IMR-90 (cell line): ENCODE measurements at regions not wholly inside any gene's neighbourhood (a gene's known extent, or its start where the extent isn't known, plus 50 kb on each side); places are given as distances from the start of the nearest gene placed in this dataset.

Experiments used
- ATAC-seq: fragments of 200-7000 bp; cut with Tn5 transposase; 2 replicates; pipeline ENCODE4 v1.9.1; 2020; ENCODE audit warnings: low read depth, mild to moderate bottlenecking, moderate library complexity
- BruUV-seq: library from RNA; stranded (reverse); fragments of 400-500 nt; replicated peaks from 2 replicates; lab custom pipeline; 2021; lab: Mats Ljungman, UMichigan
- CTCF ChIA-PET: fragments of 300-600 bp; formaldehyde crosslinking; extraction: SDS; loops from one replicate; lab custom pipeline; 2021; ENCODE audit warnings: antibody characterized with exemption; lab: Yijun Ruan, JAX
- POLR2A ChIA-PET: fragments of 300-600 bp; sonication (Branson Sonifier 250); formaldehyde crosslinking; loops from one replicate; lab custom pipeline; 2022; ENCODE audit warnings: antibody characterized with exemption; ENCODE audit not compliant: unreplicated experiment; lab: Charles Lee
- DNase-seq: peaks from one replicate; pipeline ENCODE4 v3.0.0; 2013
- H2AFZ ChIP-seq: replicated peaks from 2 replicates; pipeline ENCODE3; 2013; ENCODE audit warnings: low read length, mild to moderate bottlenecking; ENCODE audit not compliant: poor library complexity
- H2AK5ac ChIP-seq: 2 replicates; pipeline ENCODE4 v1.6.1; 2013; ENCODE audit warnings: low read depth, low read length, inconsistent platforms
- H2AK9ac ChIP-seq: replicated peaks from 2 replicates; pipeline ENCODE3; 2013; ENCODE audit warnings: mild to moderate bottlenecking, low read depth, low read length, moderate library complexity; ENCODE audit not compliant: poor library complexity
- H2BK120ac ChIP-seq: 2 replicates; pipeline ENCODE4 v1.6.1; 2013; ENCODE audit warnings: low read depth, low read length, inconsistent platforms
- H2BK15ac ChIP-seq: 3 replicates; pipeline ENCODE4 v1.6.1; 2013; ENCODE audit warnings: low read depth, low read length, inconsistent platforms
- H2BK20ac ChIP-seq: 2 replicates; pipeline ENCODE4 v1.6.1; 2013; ENCODE audit warnings: low read depth, mild to moderate bottlenecking, inconsistent platforms, low read length, moderate library complexity
- H2BK5ac ChIP-seq: 2 replicates; pipeline ENCODE4 v1.6.1; 2013; ENCODE audit warnings: mild to moderate bottlenecking, low read depth, low read length, inconsistent platforms; ENCODE audit not compliant: poor library complexity, severe bottlenecking
- H3K14ac ChIP-seq: replicated peaks from 2 replicates; pipeline ENCODE4 v1.6.1; 2013; ENCODE audit warnings: low read depth, low read length, inconsistent platforms
- H3K18ac ChIP-seq: 2 replicates; pipeline ENCODE4 v1.6.1; 2013; ENCODE audit warnings: low read depth, low read length, control low read depth
- H3K23ac ChIP-seq: 2 replicates; pipeline ENCODE4 v1.6.1; 2013; ENCODE audit warnings: low read depth, low read length, inconsistent platforms
- H3K27ac ChIP-seq: 2 replicates; pipeline ENCODE4 v1.5.1; 2013; ENCODE audit warnings: mild to moderate bottlenecking, control low read depth, low read length; ENCODE audit not compliant: insufficient read depth
- H3K27me3 ChIP-seq: 2 replicates; pipeline ENCODE4 v1.6.1; 2013; ENCODE audit warnings: low read length; ENCODE audit not compliant: control insufficient read depth, insufficient read depth
- H3K36me3 ChIP-seq: 2 replicates; pipeline ENCODE4 v1.6.1; 2013; ENCODE audit warnings: low read length, mixed read lengths; ENCODE audit not compliant: control insufficient read depth, insufficient read depth
- H3K4ac ChIP-seq: 2 replicates; pipeline ENCODE4 v1.6.1; 2013; ENCODE audit warnings: low read depth, low read length, inconsistent platforms
- H3K4me1 ChIP-seq: 2 replicates; pipeline ENCODE4 v1.6.1; 2013; ENCODE audit warnings: low read length, mixed read lengths; ENCODE audit not compliant: control insufficient read depth, insufficient read depth
- H3K4me2 ChIP-seq: 2 replicates; pipeline ENCODE4 v1.6.1; 2013; ENCODE audit warnings: low read depth, mild to moderate bottlenecking, control low read depth, low read length, moderate library complexity
- H3K4me3 ChIP-seq: 2 replicates; pipeline ENCODE4 v1.5.1; 2013; ENCODE audit warnings: low read depth, mild to moderate bottlenecking, control low read depth, low read length, moderate library complexity; ENCODE audit not compliant: insufficient read depth
- H3K56ac ChIP-seq: 2 replicates; pipeline ENCODE4 v1.6.1; 2013; ENCODE audit warnings: low read length, inconsistent platforms; ENCODE audit not compliant: insufficient read depth; ENCODE audit errors: extremely low read depth
- H3K79me1 ChIP-seq, 2 experiments: 2 replicates each; pipeline ENCODE4 v1.6.1; 2013; ENCODE audit warnings: low read length in 2 of 2, inconsistent platforms in 1 of 2, low read depth in 1 of 2
- H3K9ac ChIP-seq: 2 replicates; pipeline ENCODE4 v1.6.1; 2013; ENCODE audit warnings: low read depth, low read length, control low read depth
- H3K9me1 ChIP-seq: 2 replicates; pipeline ENCODE4 v1.6.1; 2013; ENCODE audit warnings: low read length, inconsistent platforms; ENCODE audit not compliant: insufficient read depth
- H3K9me3 ChIP-seq: 2 replicates; pipeline ENCODE4 v1.6.1; 2013; ENCODE audit warnings: low read length; ENCODE audit not compliant: control insufficient read depth, insufficient read depth
- H4K20me1 ChIP-seq: 2 replicates; pipeline ENCODE4 v1.6.1; 2013; ENCODE audit warnings: low read length, inconsistent platforms; ENCODE audit not compliant: insufficient read depth
- H4K5ac ChIP-seq: 2 replicates; pipeline ENCODE4 v1.6.1; 2013; ENCODE audit warnings: mild to moderate bottlenecking, low read depth, low read length, control low read depth
- H4K8ac ChIP-seq, 2 experiments: 2 replicates each; pipeline ENCODE4 v1.6.1; 2013; ENCODE audit warnings: low read depth in 2 of 2, low read length in 2 of 2, control low read depth in 1 of 2, inconsistent platforms in 1 of 2
- H4K91ac ChIP-seq: 2 replicates; pipeline ENCODE4 v1.6.1; 2013; ENCODE audit warnings: low read depth, low read length, inconsistent platforms; ENCODE audit not compliant: insufficient read depth
- CHD1 ChIP-seq: IDR thresholded peaks from 2 replicates; pipeline ENCODE4 v1.6.1; 2012; ENCODE audit warnings: low read depth, low read length, improper control_type of control experiment
- MAFK ChIP-seq: IDR thresholded peaks from 2 replicates; pipeline ENCODE4 v1.6.1; 2012; ENCODE audit warnings: low read depth, low read length, improper control_type of control experiment
- MXI1 ChIP-seq: IDR thresholded peaks from 2 replicates; pipeline ENCODE4 v1.6.1; 2012; ENCODE audit warnings: low read depth, mild to moderate bottlenecking, low read length, moderate library complexity, borderline replicate concordance
- NFE2L2 ChIP-seq: fragments of 150-350 bp; IDR thresholded peaks from 2 replicates; pipeline ENCODE4 v1.6.1; 2016; ENCODE audit warnings: low read depth, mild to moderate bottlenecking, low read length
- POLR2A ChIP-seq: IDR thresholded peaks from 2 replicates; pipeline ENCODE4 v1.6.1; 2012; ENCODE audit warnings: mild to moderate bottlenecking, low read depth, low read length
- RAD21 ChIP-seq: IDR thresholded peaks from 2 replicates; pipeline ENCODE4 v1.6.1; 2012; ENCODE audit warnings: low read length, improper control_type of control experiment
- WGBS, 2 experiments: methylation state at CpG; one replicate each; pipeline versions ENCODE4 v1.1.5 to v1.1.7; 2013; ENCODE audit warnings: missing lambda C conversion rate in 2 of 2; ENCODE audit not compliant: insufficient read length in 1 of 2; ENCODE audit errors: extremely low coverage in 2 of 2; 5-methylcytosine and 5-hydroxymethylcytosine counted together
- dilution Hi-C: fragments of 300-500 bp; cut with HindIII; formaldehyde crosslinking; loops from one replicate; pipeline ENCODE4 v1.14.3; 2018; ENCODE audit warnings: low sequenced_read_pairs; ENCODE audit not compliant: unreplicated experiment
- in situ Hi-C: fragments of 300-500 bp; cut with MboI; formaldehyde crosslinking; loops from 3 replicates; pipeline ENCODE4 v1.14.3; 2019; ENCODE audit warnings: low sequenced_read_pairs, inconsistent platforms, mixed read lengths
- intact Hi-C: fragments of 100-400 bp; cut with micrococcal nuclease; formaldehyde crosslinking; loops from 2 replicates; pipeline ENCODE4 v1.10.0; 2022

DNA sequence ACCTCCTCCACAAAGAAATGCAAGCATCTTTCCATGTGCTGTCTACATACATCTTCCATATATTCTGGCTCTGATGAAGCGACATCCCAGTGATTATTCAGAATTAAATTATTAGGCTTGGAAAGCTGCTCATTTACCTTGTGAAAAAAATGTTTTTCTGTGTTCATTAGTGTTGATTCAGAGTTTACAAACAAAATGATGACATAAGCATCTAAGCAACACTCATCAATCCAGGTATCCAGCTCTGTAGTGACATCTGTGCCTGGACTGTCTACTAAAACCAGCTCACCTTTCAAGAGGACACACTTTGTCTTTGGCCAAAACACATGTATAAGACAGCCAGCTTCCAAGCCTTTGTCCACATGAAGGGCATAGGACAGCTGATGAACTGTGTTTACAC is 51.1 kb upstream of the SPATA31C2 start:
- H3K79me1 ChIP-seq: no peaks in the 10 kb centered on the region
- no peak overlapping the region for H3K9ac ChIP-seq
- no peak overlapping the region for H3K4ac ChIP-seq
- H3K14ac ChIP-seq: no peak overlapping the region
- no peak for DNase-seq
- H4K20me1 ChIP-seq: no peaks in the 10 kb centered on the region
- no peaks in the 10 kb centered on the region for H3K27me3 ChIP-seq
- H3K56ac ChIP-seq: no peak overlapping the region
- TF ChIP-seq MAFK (peak; percentile 55), RAD21 (no peak), NFE2L2 (no peak), CHD1 (no peak), POLR2A (no peak), MXI1 (no peak)
- H3K4me2 ChIP-seq: no peak overlapping the region
- no peak overlapping the region for H2BK120ac ChIP-seq
- H4K8ac ChIP-seq: no peak overlapping the region
- H2BK15ac ChIP-seq: no peak overlapping the region
- no peaks in the 10 kb centered on the region for H3K4me1 ChIP-seq
- no peak overlapping the region for H3K18ac ChIP-seq
- no peak overlapping the region for H2AK5ac ChIP-seq
- H4K5ac ChIP-seq: no peak overlapping the region
- no peak overlapping the region for H2BK20ac ChIP-seq
- intact Hi-C loops (no loop called here), in situ Hi-C loops (no loop called here), dilution Hi-C loops (no loop called here)
- no peak overlapping the region for H2AFZ ChIP-seq
- no peak overlapping the region for H2BK5ac ChIP-seq
- ChIA-PET CTCF (interaction anchor here (1.5 kb wide), 1 partner anchor 15 kb away, joined by 3 read pairs; no protein-coding TSS in a partner anchor), POLR2A (no interaction called here)
- ATAC-seq: no peak
- BruUV-seq: no TSS peak
- H3K23ac ChIP-seq: no peak overlapping the region
- no peaks in the 10 kb centered on the region; the same call in 1 of the 2 replicates for H3K9me1 ChIP-seq
- no CpG with 5 or more reads among the region's 1 CpG for WGBS, 2 experiments
- no peaks in the 10 kb centered on the region for H3K9me3 ChIP-seq
- no peaks in the 10 kb centered on the region for H3K36me3 ChIP-seq
- H3K4me3 ChIP-seq: no peak overlapping the region
- no peak overlapping the region for H2AK9ac ChIP-seq
- no peak overlapping the region for H3K27ac ChIP-seq
- no peak overlapping the region for H4K91ac ChIP-seq
